Thymus (tissue), 11 donors: ENCODE measurements at regions not wholly inside any gene's neighbourhood (a gene's known extent, or its start where the extent isn't known, plus 50 kb on each side); places are given as distances from the start of the nearest gene placed in this dataset.

Source experiments
- DNase-seq, 9 donors: peaks; one replicate each; pipeline ENCODE4 v3.0.0-alpha.2; 2013; ENCODE audit warnings: low spot score in 9 of 9, low read depth in 6 of 9, missing footprints in 1 of 9
- H3K27ac ChIP-seq, 2 donors: one replicate each; pipeline ENCODE4 v1.5.1; 2013; ENCODE audit warnings: control low read depth in 1 of 2, low read depth in 1 of 2, low read length in 1 of 2, mild to moderate bottlenecking in 1 of 2, moderate library complexity in 1 of 2
- H3K27me3 ChIP-seq, 2 donors: one replicate each; pipeline ENCODE4 v1.5.1; 2013; ENCODE audit warnings: low read length in 1 of 2; ENCODE audit not compliant: control insufficient read depth in 2 of 2, insufficient read depth in 1 of 2
- H3K36me3 ChIP-seq, 2 donors: one replicate each; pipeline ENCODE4 v1.5.1; 2013; ENCODE audit warnings: low read length in 1 of 2, mild to moderate bottlenecking in 1 of 2, moderate library complexity in 1 of 2; ENCODE audit not compliant: control insufficient read depth in 2 of 2, insufficient read depth in 2 of 2
- H3K4me1 ChIP-seq, 2 donors: one replicate each; pipeline ENCODE4 v1.5.1; 2013; ENCODE audit warnings: low read length in 2 of 2; ENCODE audit not compliant: control insufficient read depth in 2 of 2, insufficient read depth in 2 of 2
- H3K4me3 ChIP-seq, 2 donors: one replicate each; pipeline ENCODE4 v1.5.1; 2013; ENCODE audit warnings: low read length in 2 of 2, control low read depth in 1 of 2, mild to moderate bottlenecking in 1 of 2
- H3K9me3 ChIP-seq, 2 donors: one replicate each; pipeline ENCODE4 v1.5.1; 2013; ENCODE audit warnings: low read length in 1 of 2, mild to moderate bottlenecking in 1 of 2; ENCODE audit not compliant: control insufficient read depth in 2 of 2, insufficient read depth in 1 of 2
- WGBS: extraction: QIAGEN DNeasy Blood & Tissue Kit; methylation state at CpG from one replicate; pipeline ENCODE4 v1.1.7; 2013; 5-methylcytosine and 5-hydroxymethylcytosine counted together
- donor health status: healthy.

DNA sequence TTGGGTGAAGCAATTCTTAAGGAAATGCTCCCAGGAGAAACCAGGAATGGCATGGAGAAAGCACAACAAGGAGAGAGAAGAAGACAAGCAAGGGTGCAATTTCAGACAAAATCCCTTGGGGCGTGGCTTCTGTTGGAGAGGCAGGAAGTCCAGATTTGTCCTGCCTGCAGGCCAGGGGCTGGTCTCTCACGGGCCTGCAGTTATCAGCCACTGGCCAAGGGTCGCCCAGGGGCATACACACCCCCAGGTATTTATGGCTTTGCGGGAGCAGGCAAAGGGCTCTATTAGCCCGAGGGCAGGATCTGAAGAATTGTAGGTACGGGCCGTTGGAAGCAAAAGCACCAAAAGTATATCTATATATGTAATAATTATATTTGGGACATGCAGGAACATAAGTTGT lies 87.7 kb downstream of the IYD start:
- Histone ChIP-seq H3K27me3 (no peaks in the 10 kb centered on the region), H3K27ac (no peak overlapping the region), H3K9me3 (peaks cover 0 to 5% of the 10 kb centered on the region in 2 donors), H3K36me3 (no peaks in the 10 kb centered on the region), H3K4me3 (no peak overlapping the region), H3K4me1 (peaks cover 6 to 7% of the 10 kb centered on the region in 2 donors)
- DNase-seq = no peak
- 93% methylated on average over 7 of the region's 7 CpGs for WGBS

DNA sequence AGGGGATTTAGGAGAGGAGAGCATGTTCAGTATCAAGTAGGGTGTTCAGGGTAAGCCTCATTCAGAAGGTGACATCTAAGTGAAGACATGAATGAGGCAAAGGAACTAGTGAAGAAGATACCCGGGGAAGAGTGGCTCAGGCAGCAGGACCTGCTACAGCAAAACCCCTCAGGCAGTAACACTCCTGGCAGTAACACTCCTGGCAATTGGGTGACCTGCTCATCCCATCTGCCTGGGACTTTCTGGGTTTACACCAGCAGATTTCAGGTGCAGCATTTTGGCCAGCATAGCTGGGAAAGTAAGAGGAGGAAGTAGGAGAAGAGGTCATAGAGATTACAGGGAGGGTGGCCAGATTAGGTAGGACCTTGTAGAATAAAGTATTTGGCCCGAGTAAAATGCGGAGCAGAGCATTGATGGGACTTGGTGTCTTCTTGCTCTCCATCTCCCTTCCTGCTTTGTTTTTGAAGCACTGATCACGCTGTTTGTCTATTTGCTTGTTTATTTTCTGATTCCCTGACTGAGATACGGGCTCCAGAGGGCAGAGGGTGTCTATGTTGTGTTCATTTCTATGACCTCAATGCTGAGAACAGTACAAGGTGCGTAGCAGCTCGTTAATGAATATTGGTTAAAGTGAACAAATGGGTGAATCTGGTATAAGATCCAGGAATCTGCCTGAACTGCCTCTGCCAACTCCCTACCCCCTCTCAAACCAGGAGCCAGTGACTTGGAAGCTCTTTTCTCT lies 88.3 kb downstream of the IYD start:
- no peaks in the 10 kb centered on the region for H3K27me3 ChIP-seq
- H3K36me3 ChIP-seq = no peaks in the 10 kb centered on the region
- 93% methylated on average over 7 of the region's 7 CpGs for WGBS
- H3K4me3 ChIP-seq = no peak overlapping the region
- H3K27ac ChIP-seq = no peak overlapping the region
- H3K9me3 ChIP-seq = peaks cover 0 to 5% of the 10 kb centered on the region in 2 donors
- peaks cover 6 to 7% of the 10 kb centered on the region in 2 donors for H3K4me1 ChIP-seq
- DNase-seq = no peak

DNA sequence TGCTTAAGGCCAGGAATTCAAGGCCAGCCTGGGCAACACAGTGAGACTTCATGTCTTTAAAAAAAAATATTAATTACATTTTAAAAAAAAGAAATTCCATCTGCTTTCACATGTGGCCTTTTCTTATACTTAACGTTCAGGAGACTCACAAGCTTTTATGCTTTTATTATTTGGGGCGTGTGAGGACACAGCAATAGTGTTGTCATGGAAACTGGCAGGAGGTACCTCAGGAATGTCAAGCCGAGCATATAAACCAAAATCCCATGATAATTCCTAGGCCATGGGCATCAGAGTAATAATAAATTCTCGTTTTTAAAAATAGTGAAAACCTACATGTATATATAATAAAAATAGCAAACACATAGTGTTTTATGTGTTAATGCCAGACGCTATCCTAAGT lies 89.8 kb downstream of the IYD start:
- Histone ChIP-seq H3K9me3 (peaks cover 0 to 5% of the 10 kb centered on the region in 2 donors), H3K27ac (no peak overlapping the region)
- WGBS = 82% methylated on average over 5 of the region's 5 CpGs

DNA sequence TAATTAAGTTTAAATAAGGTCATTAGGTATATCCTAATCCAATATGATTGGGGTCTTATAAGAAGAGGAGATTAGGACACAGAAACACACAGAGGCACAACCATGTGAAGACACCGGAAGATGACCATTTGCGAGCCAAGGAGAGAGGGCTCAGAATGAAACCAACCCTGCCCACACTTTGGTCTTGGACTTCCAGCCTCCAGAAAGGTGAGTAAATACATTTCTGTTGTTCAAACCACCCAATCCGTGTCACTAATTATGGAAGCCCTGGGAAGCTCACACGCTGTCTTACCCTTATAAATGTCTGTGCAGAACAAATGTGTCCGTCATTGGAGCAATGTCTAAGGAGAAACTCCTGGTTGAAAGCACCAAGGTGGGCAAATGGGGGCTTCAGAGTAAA lies 95.0 kb downstream of the IYD start:
- Histone ChIP-seq H3K9me3 (no peaks in the 10 kb centered on the region), H3K36me3 (no peaks in the 10 kb centered on the region), H3K27me3 (peaks cover 0 to 3% of the 10 kb centered on the region in 2 donors), H3K27ac (no peak overlapping the region), H3K4me3 (no peak overlapping the region), H3K4me1 (no peaks in the 10 kb centered on the region)
- no peak for DNase-seq
- WGBS = over 99% methylated on average over 5 of the region's 5 CpGs

More for the DNA sequence above, 89.8 kb downstream of the IYD start:
- Histone ChIP-seq H3K36me3 (no peaks in the 10 kb centered on the region), H3K4me3 (no peak overlapping the region), H3K27me3 (no peaks in the 10 kb centered on the region), H3K4me1 (peaks cover 6 to 7% of the 10 kb centered on the region in 2 donors)
- DNase-seq = no peak

DNA sequence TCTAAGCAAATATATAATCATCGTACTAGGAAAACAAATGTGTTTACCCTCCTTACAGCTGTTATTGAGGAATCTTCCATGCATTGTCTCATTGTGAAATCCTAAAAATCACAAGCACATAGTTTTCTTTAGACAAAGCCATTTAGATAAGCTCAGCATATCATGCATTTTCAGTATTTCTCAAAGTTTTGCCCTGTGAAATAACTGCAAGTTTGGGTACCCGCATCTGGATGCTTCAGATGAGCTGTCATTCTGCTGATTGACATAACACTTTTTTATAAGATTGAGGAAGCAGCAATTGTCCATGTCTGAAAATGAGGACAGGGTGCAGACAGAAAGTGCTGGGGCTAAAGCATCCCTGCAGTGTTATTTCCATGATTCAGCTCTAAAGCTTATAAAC lies 96.2 kb downstream of the IYD start:
- Histone ChIP-seq H3K27me3 (peaks cover 0 to 3% of the 10 kb centered on the region in 2 donors), H3K4me3 (no peak overlapping the region), H3K36me3 (no peaks in the 10 kb centered on the region), H3K9me3 (peaks cover 0 to 1% of the 10 kb centered on the region in 2 donors), H3K4me1 (no peaks in the 10 kb centered on the region), H3K27ac (no peak overlapping the region)
- 98% methylated on average over 2 of the region's 2 CpGs for WGBS
- no peak for DNase-seq

DNA sequence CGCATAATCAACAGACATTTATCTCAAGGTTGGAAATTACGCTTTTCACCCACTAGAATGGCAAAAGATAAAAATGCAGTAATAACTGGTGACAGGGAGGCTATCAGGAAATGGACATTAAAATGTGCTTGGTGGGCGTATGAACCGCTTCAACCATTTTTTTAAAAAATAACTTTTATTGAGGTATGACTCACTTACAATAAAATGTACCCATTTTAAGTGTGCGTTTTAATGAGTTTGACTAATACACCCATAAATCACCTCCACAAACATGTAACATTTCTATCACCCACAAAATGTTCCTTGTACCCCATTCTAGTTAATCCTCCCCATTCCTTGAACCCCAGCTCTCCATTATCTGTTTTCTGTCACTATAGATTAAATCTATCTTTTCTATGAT lies 96.8 kb downstream of the IYD start:
- H3K27ac ChIP-seq = no peak overlapping the region
- no peaks in the 10 kb centered on the region for H3K36me3 ChIP-seq
- peaks cover 0 to 3% of the 10 kb centered on the region in 2 donors for H3K27me3 ChIP-seq
- no peaks in the 10 kb centered on the region for H3K4me1 ChIP-seq
- DNase-seq = no peak
- H3K4me3 ChIP-seq = no peak overlapping the region
- WGBS = 86% methylated on average over 5 of the region's 5 CpGs
- peaks cover 0 to 1% of the 10 kb centered on the region in 2 donors for H3K9me3 ChIP-seq

DNA sequence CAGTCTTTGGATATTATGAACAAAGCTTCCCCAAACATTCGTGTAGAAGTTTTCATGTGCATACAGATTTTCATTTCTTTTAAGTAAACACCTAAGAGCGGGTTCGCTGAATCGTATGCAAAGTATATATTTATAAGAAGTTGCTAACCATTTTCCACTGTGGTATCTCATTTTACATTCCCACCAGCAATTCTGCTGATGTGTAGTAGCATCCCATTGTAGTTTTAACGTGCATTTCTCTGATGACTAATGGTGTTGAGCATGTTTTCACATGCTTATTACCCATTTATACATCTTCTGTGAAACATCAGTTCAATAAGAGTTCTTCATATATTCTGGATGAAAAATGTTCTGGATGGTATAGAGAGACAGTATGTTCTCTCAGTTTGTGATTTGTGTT lies 97.4 kb downstream of the IYD start:
- no peaks in the 10 kb centered on the region for H3K36me3 ChIP-seq
- no peaks in the 10 kb centered on the region for H3K4me1 ChIP-seq
- H3K9me3 ChIP-seq = peaks cover 0 to 1% of the 10 kb centered on the region in 2 donors
- no peak overlapping the region for H3K4me3 ChIP-seq
- no peak for DNase-seq
- 81% methylated on average over 5 of the region's 5 CpGs for WGBS
- no peak overlapping the region for H3K27ac ChIP-seq
- H3K27me3 ChIP-seq = peaks cover 0 to 3% of the 10 kb centered on the region in 2 donors

DNA sequence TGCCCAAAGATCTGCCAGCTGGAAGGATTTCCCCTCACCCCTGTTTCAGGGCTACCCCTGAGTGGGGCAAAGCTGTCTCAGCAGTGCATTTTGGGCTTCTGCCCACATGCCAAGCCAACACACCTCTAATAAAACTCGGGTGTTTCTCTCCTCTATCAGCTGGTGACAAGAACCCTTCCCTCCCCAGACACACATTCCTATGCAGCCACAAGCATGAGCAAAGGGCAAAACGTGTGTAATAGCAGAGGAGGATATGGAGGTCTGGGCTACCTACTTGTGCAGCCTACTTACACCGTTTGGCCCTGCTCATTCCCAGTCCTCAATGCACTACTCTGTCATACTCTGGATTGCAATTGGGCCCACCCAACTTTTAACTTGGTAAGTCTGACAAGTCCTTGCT lies 101.3 kb downstream of the IYD start:
- no peaks in the 10 kb centered on the region for H3K36me3 ChIP-seq
- 93% methylated on average over 3 of the region's 3 CpGs for WGBS
- peaks cover 0 to 1% of the 10 kb centered on the region in 2 donors for H3K9me3 ChIP-seq
- DNase-seq = no peak
- no peak overlapping the region for H3K27ac ChIP-seq
- no peak overlapping the region for H3K4me3 ChIP-seq
- H3K4me1 ChIP-seq = no peaks in the 10 kb centered on the region
- peaks cover 0 to 3% of the 10 kb centered on the region in 2 donors for H3K27me3 ChIP-seq

DNA sequence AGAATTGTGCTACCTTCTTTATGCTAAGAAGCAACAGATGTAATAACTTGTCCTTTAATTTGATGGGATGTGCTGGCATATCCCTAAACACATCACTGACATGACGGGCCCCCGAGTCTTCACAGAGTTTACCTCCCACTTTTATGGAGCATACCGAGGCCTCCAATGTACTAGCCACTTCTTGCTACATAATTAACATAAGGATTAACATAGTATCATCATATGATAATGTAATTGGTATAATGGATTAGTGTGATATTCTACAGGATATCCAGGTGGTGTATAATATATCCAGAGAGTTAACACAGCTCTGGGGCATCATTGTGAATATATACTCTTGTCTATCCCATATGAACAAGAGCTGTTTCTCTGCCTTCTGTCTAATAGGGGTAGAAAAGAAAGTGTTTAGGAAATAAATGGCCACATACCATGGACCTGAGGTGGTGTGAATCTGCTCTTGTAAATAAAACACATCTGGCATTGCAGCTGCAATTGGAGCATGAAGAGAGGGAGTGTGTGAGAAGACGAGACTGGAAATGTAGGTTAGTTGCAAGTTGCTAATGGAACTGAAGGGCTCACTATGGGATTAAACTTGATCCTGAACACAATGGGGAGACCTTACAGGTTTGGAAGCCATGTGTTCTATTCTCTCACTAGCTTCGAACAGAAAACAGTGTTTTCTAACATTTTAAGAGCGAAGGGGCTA lies 102.3 kb downstream of the IYD start:
- 97% methylated on average over 6 of the region's 6 CpGs for WGBS
- no peaks in the 10 kb centered on the region for H3K4me1 ChIP-seq
- H3K4me3 ChIP-seq = no peak overlapping the region
- DNase-seq = no peak
- H3K9me3 ChIP-seq = peaks cover 0 to 1% of the 10 kb centered on the region in 2 donors
- peaks cover 0 to 3% of the 10 kb centered on the region in 2 donors for H3K27me3 ChIP-seq
- no peak overlapping the region for H3K27ac ChIP-seq
- no peaks in the 10 kb centered on the region for H3K36me3 ChIP-seq
